GM18907 (cell line): ENCODE measurements at regions not wholly inside any gene's neighbourhood (a gene's known extent, or its start where the extent isn't known, plus 50 kb on each side); places are given as distances from the start of the nearest gene placed in this dataset.
"Not testable (repeated sequence)": the region's sequence is repeated elsewhere in the genome, so short reads cannot be mapped to it uniquely, and the experiment has no call there.

Experiments used
- ATAC-seq: cut with Tn5 transposase; IDR thresholded peaks from one replicate; pipeline ENCODE4 v1.9.1; 2021; ENCODE audit warnings: mild to moderate bottlenecking, moderate library complexity; ENCODE audit not compliant: unreplicated experiment

- no peak for ATAC-seq
These were observed 424.1 kb upstream of the MGMT start for GRCh38 chr10:129042776-129043595.

- no peak for ATAC-seq
These were observed 423.4 kb upstream of the MGMT start for GRCh38 chr10:129043691-129044090.

- no peak for ATAC-seq
These were observed 421.4 kb upstream of the MGMT start for GRCh38 chr10:129045599-129045998.

GRCh38 chr10:129046065-129046681 is 420.9 kb upstream of the MGMT start:
- ATAC-seq = no peak

GRCh38 chr10:129046962-129047361 is 420.1 kb upstream of the MGMT start:
- no peak for ATAC-seq

GRCh38 chr10:129047600-129047999 is 419.4 kb upstream of the MGMT start:
- no peak for ATAC-seq

- ATAC-seq = no peak
These were observed 418.5 kb upstream of the MGMT start for GRCh38 chr10:129048513-129048912.

- no peak for ATAC-seq
These were observed 417.5 kb upstream of the MGMT start for GRCh38 chr10:129049501-129049900.

GRCh38 chr10:129055225-129055624 is 411.8 kb upstream of the MGMT start:
- no peak for ATAC-seq

GRCh38 chr10:129055986-129056385 is 411.1 kb upstream of the MGMT start:
- no peak for ATAC-seq

GRCh38 chr10:129056734-129057689 is 410.0 kb upstream of the MGMT start:
- ATAC-seq = peak; percentile 40

GRCh38 chr10:129057856-129058663 is 409.0 kb upstream of the MGMT start:
- ATAC-seq = peak; percentile 96

GRCh38 chr10:129058664-129059155 is 408.3 kb upstream of the MGMT start:
- no peak for ATAC-seq

GRCh38 chr10:129059977-129060376 is 407.1 kb upstream of the MGMT start:
- no peak for ATAC-seq

GRCh38 chr10:129063212-129063611 is 403.8 kb upstream of the MGMT start:
- no peak for ATAC-seq

- no peak for ATAC-seq
These were observed 403.2 kb upstream of the MGMT start for GRCh38 chr10:129063877-129064276.

GRCh38 chr10:129066529-129066928 is 400.5 kb upstream of the MGMT start:
- not testable (repeated sequence) for ATAC-seq

- ATAC-seq = not testable (repeated sequence)
These were observed 395.6 kb upstream of the MGMT start for GRCh38 chr10:129071411-129071810.

- no peak for ATAC-seq
These were observed 392.1 kb upstream of the MGMT start for GRCh38 chr10:129074939-129075338.

- no peak for ATAC-seq
These were observed 391.5 kb upstream of the MGMT start for GRCh38 chr10:129075508-129075907.
